Prostate gland (tissue), 2 donors: ENCODE measurements at regions not wholly inside any gene's neighbourhood (a gene's known extent, or its start where the extent isn't known, plus 50 kb on each side); places are given as distances from the start of the nearest gene placed in this dataset.

Source experiments
- DNase-seq: peaks from one replicate; pipeline ENCODE4 v3.0.0-alpha.2; 2019; ENCODE audit warnings: low spot score
- H3K27ac ChIP-seq, 2 donors: fragments of 200-600 bp; sonication (generic); 2 replicates each; pipeline ENCODE4 v1.5.1; 2017 to 2019
- H3K27me3 ChIP-seq: fragments of 200-600 bp; sonication (generic); replicated peaks from 2 replicates; pipeline ENCODE4 v1.5.1; 2019; ENCODE audit not compliant: insufficient read depth
- H3K36me3 ChIP-seq, 2 donors: fragments of 200-600 bp; sonication (generic); 1 replicate in 1 of 2; 2 replicates in 1 of 2; pipeline versions ENCODE4 v1.5.1 to v1.8.1; 2017 to 2019
- H3K4me1 ChIP-seq: fragments of 200-600 bp; sonication (generic); replicated peaks from 2 replicates; pipeline ENCODE4 v1.5.1; 2019
- H3K4me3 ChIP-seq, 2 donors: fragments of 200-600 bp; sonication (generic); 2 replicates each; pipeline ENCODE4 v1.5.1; 2017 to 2019
- H3K9me3 ChIP-seq: fragments of 200-600 bp; sonication (generic); 2 replicates; pipeline ENCODE4 v1.5.1; 2017
- POLR2A ChIP-seq: fragments of 450-650 bp; IDR thresholded peaks from one replicate; pipeline ENCODE4 v1.6.1; 2016; ENCODE audit warnings: antibody characterized with exemption, mild to moderate bottlenecking
- POLR2AphosphoS5 ChIP-seq: sonication (generic); formaldehyde crosslinking; IDR thresholded peaks from one replicate; pipeline ENCODE4 v1.6.1; 2017; ENCODE audit warnings: antibody characterized with exemption
- WGBS: methylation state at CpG from one replicate; pipeline ENCODE4 v1.1.5; 2018; 5-methylcytosine and 5-hydroxymethylcytosine counted together
- intact Hi-C: fragments of 100-400 bp; cut with DNase I; formaldehyde crosslinking; loops from one replicate; pipeline ENCODE4 v1.14.2; 2022
- TF ChIP-seq, protein P1 (sequence below), 4 experiments: fragments of 200-600 bp in 2 of 4; fragments of 450-650 bp in 2 of 4; sonication (generic) in 2 of 4; IDR thresholded peaks; 1 replicate in 3 of 4; 2 replicates in 1 of 4; pipeline ENCODE4 v1.5.1; 2016 to 2019; ENCODE audit warnings: antibody characterized with exemption in 4 of 4, mild to moderate bottlenecking in 2 of 4, moderate library complexity in 2 of 4

DNA sequence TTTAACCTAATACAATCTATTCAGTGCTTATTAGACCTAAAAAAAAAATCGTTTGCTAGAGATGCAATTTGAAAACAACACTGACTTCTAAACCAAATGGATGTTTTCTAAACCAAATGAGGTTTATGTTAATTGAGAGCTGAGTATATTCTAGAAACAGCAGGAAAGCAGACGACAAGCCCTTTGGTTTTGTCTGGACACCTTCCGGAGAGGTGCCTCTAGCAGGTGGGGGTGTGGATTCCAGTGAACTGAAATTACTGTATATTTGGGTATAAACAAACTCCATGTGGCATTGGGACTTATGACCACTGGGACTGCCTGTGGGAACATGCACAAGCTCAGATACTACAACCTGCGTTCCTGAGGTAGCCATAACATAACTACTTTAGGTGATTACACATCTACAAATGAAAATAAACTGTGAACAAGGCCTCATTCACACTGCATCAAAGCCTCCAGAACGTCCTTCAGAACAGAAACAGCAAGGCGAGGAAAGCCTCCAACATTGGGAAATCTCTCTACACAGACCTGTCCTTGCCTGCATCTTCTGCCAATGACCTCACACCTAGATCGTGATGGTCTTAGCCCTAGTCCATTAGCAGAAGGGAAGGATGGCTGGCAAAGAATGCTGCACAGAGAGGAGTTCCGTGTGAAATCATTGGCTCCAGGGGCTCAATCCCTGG lies 206.8 kb upstream of the FOXQ1 start:
- H3K4me3 ChIP-seq, result no peak overlapping the region
- DNase-seq, result no peak
- H3K36me3 ChIP-seq, result no peaks in the 10 kb centered on the region
- H3K27me3 ChIP-seq, result no peaks in the 10 kb centered on the region
- TF ChIP-seq POLR2AphosphoS5 (no peak), POLR2A (no peak)
- TF ChIP-seq, protein P1, sequence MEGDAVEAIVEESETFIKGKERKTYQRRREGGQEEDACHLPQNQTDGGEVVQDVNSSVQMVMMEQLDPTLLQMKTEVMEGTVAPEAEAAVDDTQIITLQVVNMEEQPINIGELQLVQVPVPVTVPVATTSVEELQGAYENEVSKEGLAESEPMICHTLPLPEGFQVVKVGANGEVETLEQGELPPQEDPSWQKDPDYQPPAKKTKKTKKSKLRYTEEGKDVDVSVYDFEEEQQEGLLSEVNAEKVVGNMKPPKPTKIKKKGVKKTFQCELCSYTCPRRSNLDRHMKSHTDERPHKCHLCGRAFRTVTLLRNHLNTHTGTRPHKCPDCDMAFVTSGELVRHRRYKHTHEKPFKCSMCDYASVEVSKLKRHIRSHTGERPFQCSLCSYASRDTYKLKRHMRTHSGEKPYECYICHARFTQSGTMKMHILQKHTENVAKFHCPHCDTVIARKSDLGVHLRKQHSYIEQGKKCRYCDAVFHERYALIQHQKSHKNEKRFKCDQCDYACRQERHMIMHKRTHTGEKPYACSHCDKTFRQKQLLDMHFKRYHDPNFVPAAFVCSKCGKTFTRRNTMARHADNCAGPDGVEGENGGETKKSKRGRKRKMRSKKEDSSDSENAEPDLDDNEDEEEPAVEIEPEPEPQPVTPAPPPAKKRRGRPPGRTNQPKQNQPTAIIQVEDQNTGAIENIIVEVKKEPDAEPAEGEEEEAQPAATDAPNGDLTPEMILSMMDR (IDR thresholded peaks at IDR 0.05), result no peak
- intact Hi-C loops, result no loop called here
- WGBS, result 65% methylated on average over 8 of the region's 8 CpGs
- H3K27ac ChIP-seq, result no peak overlapping the region
- H3K4me1 ChIP-seq, result no peaks in the 10 kb centered on the region
- no peaks in the 10 kb centered on the region for H3K9me3 ChIP-seq

GRCh38 chr6:1103945-1104623 lies 207.8 kb upstream of the FOXQ1 start:
- H3K27me3 ChIP-seq, result no peaks in the 10 kb centered on the region
- H3K4me1 ChIP-seq, result no peaks in the 10 kb centered on the region
- TF ChIP-seq POLR2AphosphoS5, result peak; percentile 44
- TF ChIP-seq, protein P1 (IDR thresholded peaks at IDR 0.05), result no peak
- no peak overlapping the region for H3K4me3 ChIP-seq
- intact Hi-C loops, result no loop called here
- H3K27ac ChIP-seq, result no peak overlapping the region
- H3K9me3 ChIP-seq, result no peaks in the 10 kb centered on the region
- DNase-seq, result peak; percentile 34
- 49% methylated on average over 7 of the region's 7 CpGs for WGBS
- H3K36me3 ChIP-seq, result no peaks in the 10 kb centered on the region

DNA sequence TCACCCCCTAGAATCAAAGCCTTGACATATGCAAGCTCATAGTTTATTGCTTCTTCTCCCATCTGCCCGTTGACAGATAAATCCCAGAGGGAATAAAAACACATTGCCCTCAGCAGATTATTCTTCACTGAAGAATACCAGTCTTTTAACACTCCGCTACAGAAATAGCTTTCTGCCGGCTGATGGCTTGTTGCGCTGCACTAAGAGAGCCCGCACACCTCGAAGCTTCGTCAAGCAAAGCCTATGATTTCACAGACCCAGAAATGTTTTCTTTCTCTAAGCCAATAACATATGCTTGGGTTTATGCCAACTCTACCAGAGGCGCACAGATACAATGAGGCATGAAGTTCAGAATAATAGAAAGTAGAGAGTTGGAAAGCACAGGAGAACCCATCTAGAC lies 208.9 kb upstream of the FOXQ1 start:
- no peaks in the 10 kb centered on the region for H3K36me3 ChIP-seq
- H3K27me3 ChIP-seq, result no peaks in the 10 kb centered on the region
- DNase-seq, result no peak
- 84% methylated on average over 8 of the region's 8 CpGs for WGBS
- TF ChIP-seq, protein P1 (IDR thresholded peaks at IDR 0.05), result no peak
- TF ChIP-seq POLR2AphosphoS5 (no peak), POLR2A (no peak)
- intact Hi-C loops, result no loop called here
- H3K9me3 ChIP-seq, result no peaks in the 10 kb centered on the region
- H3K27ac ChIP-seq, result no peak overlapping the region
- no peak overlapping the region for H3K4me3 ChIP-seq
- H3K4me1 ChIP-seq, result no peaks in the 10 kb centered on the region

GRCh38 chr6:1100269-1100668 lies 211.6 kb upstream of the FOXQ1 start:
- WGBS, result 75% methylated on average over 8 of the region's 8 CpGs
- TF ChIP-seq, protein P1 (IDR thresholded peaks at IDR 0.05), result no peak
- TF ChIP-seq POLR2A (no peak), POLR2AphosphoS5 (no peak)
- Histone ChIP-seq H3K4me3 (no peak overlapping the region), H3K36me3 (no peaks in the 10 kb centered on the region), H3K27ac (no peak overlapping the region), H3K27me3 (no peaks in the 10 kb centered on the region), H3K4me1 (no peaks in the 10 kb centered on the region), H3K9me3 (no peaks in the 10 kb centered on the region)
- DNase-seq, result no peak
- intact Hi-C loops, result no loop called here

DNA sequence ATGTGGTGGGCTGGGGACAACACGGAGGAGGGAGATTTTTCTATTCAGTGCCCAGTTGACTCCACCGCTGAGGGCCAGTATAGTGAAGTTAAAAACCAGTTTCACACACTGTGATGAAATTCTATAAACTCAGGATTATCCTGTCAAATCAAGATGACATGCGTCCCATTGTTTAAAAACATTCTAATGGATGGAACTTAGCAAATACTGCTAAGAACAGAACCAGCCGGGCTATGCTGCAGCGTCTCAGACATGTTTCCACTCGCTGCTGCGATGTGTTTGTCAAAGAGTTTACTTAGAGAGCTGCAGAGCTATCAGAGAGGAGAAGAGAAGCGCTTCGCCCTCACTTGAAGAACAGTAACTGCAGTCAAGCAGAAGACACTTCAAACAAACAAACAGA lies 212.6 kb upstream of the FOXQ1 start:
- Histone ChIP-seq H3K36me3 (no peaks in the 10 kb centered on the region), H3K4me1 (no peaks in the 10 kb centered on the region), H3K9me3 (no peaks in the 10 kb centered on the region), H3K4me3 (no peak overlapping the region), H3K27me3 (no peaks in the 10 kb centered on the region), H3K27ac (no peak overlapping the region)
- WGBS, result 31% methylated on average over 9 of the region's 9 CpGs
- intact Hi-C loops, result no loop called here
- TF ChIP-seq, protein P1 (IDR thresholded peaks at IDR 0.05), result no peak
- TF ChIP-seq POLR2AphosphoS5, result peak; percentile 81
- DNase-seq, result peak; percentile 77
